ENCODE measurements at regions not wholly inside any gene's neighbourhood (a gene's known extent, or its start where the extent isn't known, plus 50 kb on each side); places are given as distances from the start of the nearest gene placed in this dataset.

- H2AFZ ChIP-seq (replicated peaks), result no peak overlapping the region
- no peak overlapping the region for H3K4me2 ChIP-seq
- H3K27me3 ChIP-seq, result no peaks in the 10 kb centered on the region
- no peaks in the 10 kb centered on the region for H3K4me1 ChIP-seq
- H3F3A ChIP-seq (ENCODE audit: low read depth), result no peaks in the 10 kb centered on the region
- H3K36me3 ChIP-seq, result no peaks in the 10 kb centered on the region
- Mint-ChIP-seq H3K27ac (no peak overlapping the region), H3K4me1 (no peaks in the 10 kb centered on the region), H3K9me3 (no peaks in the 10 kb centered on the region), H3K4me3 (no peak overlapping the region), H3K36me3 (no peaks in the 10 kb centered on the region), H3K27me3 (ENCODE audit: insufficient read depth, low read depth) (no peaks in the 10 kb centered on the region)
- no peak overlapping the region for H3K4me3 ChIP-seq
- H3K9me3 ChIP-seq (ENCODE audit: low read depth), result no peaks in the 10 kb centered on the region
- no peak for DNase-seq (ENCODE audit: low spot score)
- no peak overlapping the region for H3K27ac ChIP-seq
- no peaks in the 10 kb centered on the region for H4K20me1 ChIP-seq (ENCODE audit: low read depth)
- H3K9ac ChIP-seq, result no peak overlapping the region
- no peaks in the 10 kb centered on the region for H3K79me2 ChIP-seq (ENCODE audit: low read depth)
- TF ChIP-seq EZH2 (IDR thresholded peaks at IDR 0.05) (no peak), CTCF (IDR thresholded peaks at IDR 0.05) (no peak), EZH2phosphoT487 (IDR thresholded peaks at IDR 0.05) (no peak)
Measured at GRCh38 chr1:78432016-78432415, 58.8 kb upstream of the PTGFR start.

GRCh38 chr1:78434351-78434750 lies 56.4 kb upstream of the PTGFR start:
- Histone ChIP-seq H3K79me2 (ENCODE audit: low read depth) (no peaks in the 10 kb centered on the region), H3K4me1 (no peaks in the 10 kb centered on the region), H3K27ac (no peak overlapping the region), H3F3A (ENCODE audit: low read depth) (no peaks in the 10 kb centered on the region), H3K27me3 (no peaks in the 10 kb centered on the region), H4K20me1 (ENCODE audit: low read depth) (no peaks in the 10 kb centered on the region), H3K9me3 (ENCODE audit: low read depth) (no peaks in the 10 kb centered on the region), H2AFZ (replicated peaks) (no peak overlapping the region), H3K4me3 (no peak overlapping the region), H3K9ac (no peak overlapping the region), H3K4me2 (no peak overlapping the region), H3K36me3 (no peaks in the 10 kb centered on the region)
- H3K36me3 Mint-ChIP-seq, result no peaks in the 10 kb centered on the region
- peaks cover 2% of the 10 kb centered on the region for H3K4me1 Mint-ChIP-seq
- no peaks in the 10 kb centered on the region for H3K27me3 Mint-ChIP-seq (ENCODE audit: insufficient read depth, low read depth)
- no peak overlapping the region for H3K4me3 Mint-ChIP-seq
- H3K27ac Mint-ChIP-seq, result no peak overlapping the region
- no peaks in the 10 kb centered on the region for H3K9me3 Mint-ChIP-seq
- no peak for TF ChIP-seq EZH2 (IDR thresholded peaks at IDR 0.05)
- TF ChIP-seq CTCF (IDR thresholded peaks at IDR 0.05), result no peak
- no peak for TF ChIP-seq EZH2phosphoT487 (IDR thresholded peaks at IDR 0.05)
- no peak for DNase-seq (ENCODE audit: low spot score)

- Mint-ChIP-seq H3K36me3 (no peaks in the 10 kb centered on the region), H3K27me3 (ENCODE audit: insufficient read depth, low read depth) (no peaks in the 10 kb centered on the region), H3K27ac (no peak overlapping the region), H3K4me1 (peaks cover 2% of the 10 kb centered on the region), H3K9me3 (no peaks in the 10 kb centered on the region), H3K4me3 (no peak overlapping the region)
- H3K4me1 ChIP-seq, result no peaks in the 10 kb centered on the region
- TF ChIP-seq EZH2phosphoT487 (IDR thresholded peaks at IDR 0.05) (no peak), EZH2 (IDR thresholded peaks at IDR 0.05) (no peak), CTCF (IDR thresholded peaks at IDR 0.05) (no peak)
- H3K4me2 ChIP-seq, result no peak overlapping the region
- H3K27ac ChIP-seq, result no peak overlapping the region
- H3K36me3 ChIP-seq, result no peaks in the 10 kb centered on the region
- no peaks in the 10 kb centered on the region for H3K27me3 ChIP-seq
- no peak overlapping the region for H3K4me3 ChIP-seq
- H3K79me2 ChIP-seq (ENCODE audit: low read depth), result no peaks in the 10 kb centered on the region
- no peak overlapping the region for H2AFZ ChIP-seq (replicated peaks)
- DNase-seq (ENCODE audit: low spot score), result no peak
- H4K20me1 ChIP-seq (ENCODE audit: low read depth), result no peaks in the 10 kb centered on the region
- H3K9ac ChIP-seq, result no peak overlapping the region
- no peaks in the 10 kb centered on the region for H3F3A ChIP-seq (ENCODE audit: low read depth)
- H3K9me3 ChIP-seq (ENCODE audit: low read depth), result no peaks in the 10 kb centered on the region
Measured at GRCh38 chr1:78436961-78437360, 53.8 kb upstream of the PTGFR start.

GRCh38 chr1:78437396-78437795 lies 53.4 kb upstream of the PTGFR start:
- Mint-ChIP-seq H3K9me3 (no peaks in the 10 kb centered on the region), H3K27me3 (ENCODE audit: insufficient read depth, low read depth) (no peaks in the 10 kb centered on the region), H3K4me3 (no peak overlapping the region), H3K4me1 (peaks cover 2% of the 10 kb centered on the region), H3K27ac (no peak overlapping the region), H3K36me3 (no peaks in the 10 kb centered on the region)
- Histone ChIP-seq H3K4me1 (no peaks in the 10 kb centered on the region), H3K9ac (no peak overlapping the region), H3F3A (ENCODE audit: low read depth) (no peaks in the 10 kb centered on the region), H3K27ac (no peak overlapping the region), H3K27me3 (no peaks in the 10 kb centered on the region), H3K4me3 (no peak overlapping the region), H4K20me1 (ENCODE audit: low read depth) (no peaks in the 10 kb centered on the region), H2AFZ (replicated peaks) (no peak overlapping the region), H3K79me2 (ENCODE audit: low read depth) (no peaks in the 10 kb centered on the region), H3K36me3 (no peaks in the 10 kb centered on the region), H3K9me3 (ENCODE audit: low read depth) (no peaks in the 10 kb centered on the region), H3K4me2 (no peak overlapping the region)
- TF ChIP-seq EZH2phosphoT487 (IDR thresholded peaks at IDR 0.05), result no peak
- no peak for TF ChIP-seq EZH2 (IDR thresholded peaks at IDR 0.05)
- TF ChIP-seq CTCF (IDR thresholded peaks at IDR 0.05), result no peak
- DNase-seq (ENCODE audit: low spot score), result no peak
